HG03108 (cell line): ENCODE measurements at regions not wholly inside any gene's neighbourhood (a gene's known extent, or its start where the extent isn't known, plus 50 kb on each side); places are given as distances from the start of the nearest gene placed in this dataset.
"Not testable (repeated sequence)": the region's sequence is repeated elsewhere in the genome, so short reads cannot be mapped to it uniquely, and the experiment has no call there.

ENCODE experiments used
- ATAC-seq: cut with Tn5 transposase; IDR thresholded peaks from one replicate; pipeline ENCODE4 v1.9.1; 2021; ENCODE audit warnings: moderate library complexity; ENCODE audit not compliant: unreplicated experiment

DNA sequence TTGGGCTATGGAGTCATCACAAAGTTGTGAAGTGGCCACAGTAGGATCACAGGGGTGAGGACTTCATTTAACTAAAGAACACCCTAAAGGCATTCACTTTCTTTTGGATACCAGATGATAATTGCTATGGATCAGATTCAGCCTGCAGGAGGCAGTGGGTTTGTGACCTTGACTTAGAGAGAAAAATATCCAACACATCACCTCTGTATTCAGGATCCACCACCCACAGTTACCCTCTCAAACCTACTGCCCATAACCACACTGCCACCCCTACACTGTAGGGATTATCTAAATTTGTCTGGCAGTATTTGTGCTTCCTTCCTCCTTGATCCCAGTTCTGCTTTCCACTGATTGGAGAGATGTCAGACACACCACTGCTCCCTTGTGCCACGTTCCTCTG is 269.4 kb downstream of the MYCN start:
- ATAC-seq, result no peak

DNA sequence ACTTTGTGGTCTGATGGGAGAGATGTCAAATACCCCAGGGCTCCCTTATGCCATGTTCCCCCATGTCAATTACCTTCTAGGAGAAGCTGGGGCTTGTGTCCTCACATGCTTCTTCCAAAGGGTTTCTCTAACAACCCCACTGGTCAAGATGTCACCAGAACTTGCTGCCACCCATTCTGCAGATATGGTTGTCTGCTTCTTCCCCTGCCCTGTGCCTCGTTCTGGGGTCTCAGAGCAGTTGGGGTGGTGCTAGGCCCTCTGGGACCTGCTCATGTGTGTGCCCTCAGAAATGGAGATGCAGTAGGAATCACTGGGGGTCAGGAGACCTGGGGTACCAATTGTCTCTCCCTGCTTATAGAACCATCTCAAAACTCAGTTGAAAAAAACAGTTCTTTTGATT is 268.6 kb downstream of the MYCN start:
- no peak for ATAC-seq

DNA sequence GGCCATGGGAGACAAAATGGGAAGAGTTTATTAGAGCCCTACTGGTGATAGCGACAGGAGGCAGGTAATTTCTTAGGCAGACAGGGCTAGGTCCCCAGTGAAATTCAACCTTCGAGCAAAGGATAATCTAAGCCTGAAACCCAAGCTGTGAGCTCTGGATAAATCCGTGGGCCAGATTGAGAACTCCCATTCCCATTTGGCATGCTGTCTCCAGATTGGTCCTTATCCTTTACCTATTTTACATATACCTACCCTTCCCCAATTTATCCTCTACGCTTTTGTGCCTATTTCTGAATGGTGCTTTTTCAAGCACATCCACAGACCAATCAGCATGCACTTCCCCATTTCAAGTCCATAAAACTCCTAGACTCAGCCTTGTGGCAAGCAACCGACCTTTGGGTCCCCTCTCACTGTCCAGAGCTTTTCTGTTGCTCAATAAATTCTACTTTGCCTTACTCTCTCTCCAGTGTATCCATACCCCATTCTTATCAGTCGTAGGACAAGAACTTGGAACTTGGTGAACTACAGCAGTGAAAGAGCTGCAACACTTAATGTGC is 268.0 kb downstream of the MYCN start:
- no peak for ATAC-seq

DNA sequence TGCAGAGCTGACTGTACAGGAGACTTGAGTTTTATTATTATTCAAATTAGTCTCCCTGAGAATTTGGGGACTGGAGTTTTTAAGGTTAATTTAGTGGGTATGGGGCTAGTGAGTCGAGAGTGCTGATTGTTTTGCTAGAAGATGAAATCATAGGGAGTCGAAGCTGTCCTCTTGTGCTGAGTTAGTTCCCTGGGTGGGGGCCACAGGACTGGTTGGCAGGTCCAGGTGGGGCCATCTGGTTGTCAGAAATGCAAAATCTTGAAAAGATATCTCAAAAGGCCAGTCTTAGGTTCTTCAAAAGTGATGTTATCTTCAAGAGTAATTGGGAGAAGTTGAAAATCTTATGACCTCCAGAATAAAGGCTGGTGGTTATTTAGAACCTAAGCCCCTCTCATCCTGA is 267.3 kb downstream of the MYCN start:
- no peak for ATAC-seq

DNA sequence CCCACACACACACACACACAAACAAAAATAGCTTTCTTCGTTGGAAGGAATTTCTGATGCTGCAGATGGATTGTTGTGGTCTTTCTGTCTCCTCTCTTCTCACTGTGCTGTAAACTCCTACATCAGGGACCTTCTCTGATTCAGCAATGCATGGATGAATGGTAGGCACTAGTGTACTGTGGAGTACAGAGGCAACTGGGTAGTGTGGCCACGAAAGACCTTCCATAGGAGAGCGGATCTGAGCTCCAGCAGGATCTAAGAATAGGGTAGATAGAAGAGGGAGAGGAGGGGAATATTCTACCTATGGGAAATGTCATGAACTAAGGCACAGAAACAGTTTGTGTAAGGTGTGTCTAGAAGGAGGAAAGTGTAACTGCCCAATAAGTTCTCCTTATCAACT is 266.8 kb downstream of the MYCN start:
- no peak for ATAC-seq

DNA sequence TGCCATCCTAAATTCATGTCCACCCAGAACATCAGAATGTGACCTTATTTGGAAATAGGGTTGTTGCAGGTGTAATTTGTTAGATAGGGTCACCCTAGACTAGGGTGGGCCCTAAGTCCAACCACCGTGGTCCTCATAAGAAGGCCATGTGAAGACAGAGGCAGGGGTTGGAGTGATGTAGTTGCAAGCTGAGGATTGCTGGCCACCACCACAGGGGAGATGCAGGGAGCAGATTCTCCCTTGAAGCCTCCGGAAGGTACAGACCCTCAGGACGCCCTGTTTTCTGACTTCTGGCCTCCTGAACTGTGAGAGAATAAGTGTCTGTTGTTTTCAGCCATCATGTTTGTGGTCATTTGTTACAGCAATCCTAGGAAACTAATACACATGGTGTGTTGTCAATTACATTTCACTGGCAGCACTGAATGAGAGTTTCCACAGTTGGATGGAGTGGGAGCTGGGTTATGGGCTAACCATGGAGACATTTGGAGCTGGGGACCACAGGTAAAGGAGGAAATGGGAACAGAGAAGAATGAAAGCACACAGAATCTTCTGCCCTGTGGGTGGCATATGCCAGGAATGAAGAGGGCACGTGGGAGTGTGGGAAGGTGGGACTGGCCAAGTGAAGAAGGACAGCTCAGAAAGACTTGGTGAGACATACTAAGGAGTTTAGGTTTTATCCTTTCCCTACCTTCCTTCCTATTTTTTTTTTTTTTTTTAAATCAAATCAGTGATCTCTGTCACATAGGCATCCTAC is 266.0 kb downstream of the MYCN start:
- ATAC-seq, result no peak

DNA sequence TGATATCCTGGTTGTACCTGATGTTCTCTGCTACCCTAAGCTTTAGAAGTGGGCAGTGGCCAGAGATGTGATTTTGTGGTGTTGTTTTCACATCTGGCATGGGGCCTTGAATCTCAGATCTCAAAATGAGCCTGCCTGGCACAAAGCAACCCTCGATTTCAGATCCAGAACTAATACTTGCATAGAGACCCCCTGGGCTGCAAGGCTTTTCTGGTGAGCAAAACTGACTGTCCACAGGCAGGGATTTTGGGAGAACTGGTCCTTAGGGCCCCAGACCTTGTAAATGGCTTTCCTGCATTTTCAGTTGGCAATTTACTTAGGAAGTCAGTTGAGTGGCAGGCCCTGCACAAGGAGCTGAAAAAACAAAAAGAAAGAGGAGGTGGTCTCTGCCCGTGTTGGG is 265.3 kb downstream of the MYCN start:
- ATAC-seq, result no peak

DNA sequence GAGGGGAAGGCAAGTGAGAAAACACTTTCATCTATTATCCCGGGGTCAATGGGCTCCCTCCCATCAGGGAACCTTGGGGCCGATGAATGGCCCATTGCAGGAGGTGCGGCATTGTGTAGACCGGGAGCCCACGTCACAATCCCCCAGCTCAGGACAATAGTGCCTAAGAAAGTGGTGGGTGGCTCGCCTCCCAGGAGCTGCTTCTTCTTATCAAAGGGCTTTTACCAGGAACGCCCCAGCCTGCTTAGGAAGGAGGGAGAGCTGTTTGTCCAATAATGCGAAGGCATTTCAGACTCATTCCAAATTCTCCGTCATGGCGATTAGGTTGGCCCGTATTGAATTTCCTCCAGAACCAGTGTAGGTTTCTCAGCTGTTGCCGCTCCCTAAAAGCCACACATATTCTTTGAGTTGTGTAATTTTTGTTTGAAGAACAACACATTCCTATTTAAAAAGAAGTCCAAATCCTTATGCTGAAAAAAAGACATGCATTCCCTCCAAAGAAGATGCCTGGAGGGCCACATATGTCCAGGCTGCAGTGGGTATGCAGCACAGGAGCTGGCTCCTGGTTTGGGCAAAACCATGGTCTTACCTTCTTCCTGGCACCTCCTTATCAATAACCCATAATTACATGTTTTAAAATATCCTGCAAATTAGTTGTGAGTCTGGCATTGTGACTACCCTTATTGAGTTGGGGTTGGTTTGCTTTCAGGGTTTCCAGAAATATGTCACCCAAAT is 264.7 kb downstream of the MYCN start:
- ATAC-seq, result no peak

DNA sequence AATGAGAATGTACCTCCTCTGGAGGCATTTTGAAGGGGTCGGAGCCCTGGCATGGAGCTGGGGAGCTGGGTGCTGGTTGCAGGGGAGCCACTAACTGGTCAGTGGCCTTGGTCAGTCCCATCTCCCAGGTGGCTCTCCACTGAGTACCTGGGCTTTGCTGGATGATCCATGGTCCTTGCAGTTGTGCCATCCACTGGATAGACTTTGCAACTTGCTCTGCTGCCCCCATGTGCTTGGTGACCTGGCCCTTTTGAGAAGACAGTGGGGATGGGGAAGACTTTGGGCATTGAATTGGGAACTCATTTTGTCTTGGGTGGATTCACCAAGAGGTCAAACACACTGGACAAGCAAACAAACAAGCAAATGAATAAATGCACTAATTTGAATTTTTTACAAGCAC is 263.9 kb downstream of the MYCN start:
- ATAC-seq, result no peak

DNA sequence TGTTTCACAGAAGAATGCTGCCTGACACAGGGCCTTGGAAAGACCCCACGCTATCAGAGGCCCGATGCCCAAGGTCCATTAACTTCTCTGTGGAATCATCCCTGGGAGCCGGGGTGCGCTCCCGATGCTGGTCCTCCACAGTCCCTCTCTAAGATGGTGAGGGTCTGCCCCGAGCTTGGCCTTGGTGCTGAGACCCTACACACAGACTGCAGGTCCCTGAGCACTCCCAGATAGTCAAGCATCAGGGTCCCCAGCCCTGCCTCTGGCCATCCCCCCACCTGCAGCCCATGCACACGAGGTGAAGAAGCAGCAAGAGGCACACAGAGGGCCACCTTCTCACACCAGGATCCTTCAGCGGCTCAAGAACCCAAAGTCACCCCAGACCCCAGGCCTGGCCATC is 263.3 kb downstream of the MYCN start:
- no peak for ATAC-seq

DNA sequence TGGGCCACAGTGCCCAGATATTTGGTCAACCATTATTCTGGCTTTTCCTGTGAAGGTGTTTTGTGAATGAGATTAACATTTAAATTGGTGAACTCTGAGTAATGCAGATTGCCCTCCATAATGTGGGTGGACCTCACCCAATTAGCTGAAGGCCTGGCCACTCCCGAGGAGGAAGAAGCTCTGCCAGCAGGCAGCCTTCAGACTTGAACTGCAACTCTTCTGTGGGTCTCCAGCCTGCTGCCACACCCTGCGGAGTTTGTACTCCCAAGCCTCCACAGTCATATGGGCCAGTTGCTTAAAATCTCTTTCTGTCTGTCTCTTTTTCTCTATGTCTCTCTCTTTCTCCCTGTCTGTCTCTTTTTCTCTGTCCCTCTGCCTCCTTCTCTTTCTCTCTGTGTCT is 262.7 kb downstream of the MYCN start:
- ATAC-seq, result no peak

DNA sequence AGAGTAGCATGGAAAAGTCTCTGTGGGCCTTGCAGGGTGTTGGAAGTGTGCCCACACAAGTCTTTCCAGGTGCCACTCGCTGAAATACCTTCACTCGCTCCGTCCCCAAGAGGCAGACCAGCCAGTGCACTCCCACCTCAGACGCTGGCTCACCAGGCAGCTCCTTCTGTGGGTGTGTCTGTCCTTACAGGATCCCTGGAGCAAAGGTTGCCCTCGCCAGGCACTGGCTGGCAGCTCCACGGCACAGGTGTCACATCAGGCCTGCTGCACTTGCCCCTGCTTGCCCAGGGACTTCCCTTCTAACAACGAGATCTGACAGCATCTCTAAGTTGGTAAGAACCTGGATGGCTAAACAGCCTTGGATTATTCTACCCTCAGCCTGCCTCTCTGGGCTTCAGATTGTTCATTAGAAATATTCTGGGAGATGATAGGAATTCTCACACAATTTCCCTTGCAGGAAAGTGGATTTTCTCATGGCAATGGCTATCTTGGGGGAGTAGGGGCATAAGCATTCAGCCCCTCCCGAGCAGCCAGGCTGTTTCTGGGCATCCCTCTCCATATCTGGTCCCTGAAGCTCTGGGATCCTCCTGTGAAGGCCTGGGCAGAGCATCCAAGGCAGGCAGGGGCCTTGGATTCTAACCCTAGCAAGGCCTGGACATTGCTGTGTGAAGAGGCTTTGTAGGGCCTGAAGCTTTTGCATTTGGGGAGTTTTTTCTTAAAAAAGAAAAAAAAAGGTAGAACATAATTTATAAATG is 262.1 kb downstream of the MYCN start:
- no peak for ATAC-seq

DNA sequence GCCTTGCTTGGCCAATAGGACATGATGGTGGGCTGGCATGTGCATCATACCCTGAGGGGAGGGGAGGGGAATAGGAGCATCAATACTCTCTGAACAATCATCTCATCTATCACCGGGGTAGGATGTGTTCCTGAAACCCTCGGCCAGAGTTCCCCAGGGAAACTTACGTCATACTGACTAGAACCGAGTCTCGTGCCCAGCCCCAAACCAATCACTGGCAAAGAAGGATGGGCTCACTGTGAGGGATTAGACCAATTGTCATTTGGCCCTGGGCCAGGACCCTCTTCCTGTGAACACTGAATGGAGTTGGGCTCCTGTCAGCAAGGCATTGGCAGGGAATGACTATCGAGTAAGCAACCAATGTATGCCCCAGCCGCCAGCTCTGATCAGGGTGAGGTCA is 261.5 kb downstream of the MYCN start:
- ATAC-seq, result no peak

DNA sequence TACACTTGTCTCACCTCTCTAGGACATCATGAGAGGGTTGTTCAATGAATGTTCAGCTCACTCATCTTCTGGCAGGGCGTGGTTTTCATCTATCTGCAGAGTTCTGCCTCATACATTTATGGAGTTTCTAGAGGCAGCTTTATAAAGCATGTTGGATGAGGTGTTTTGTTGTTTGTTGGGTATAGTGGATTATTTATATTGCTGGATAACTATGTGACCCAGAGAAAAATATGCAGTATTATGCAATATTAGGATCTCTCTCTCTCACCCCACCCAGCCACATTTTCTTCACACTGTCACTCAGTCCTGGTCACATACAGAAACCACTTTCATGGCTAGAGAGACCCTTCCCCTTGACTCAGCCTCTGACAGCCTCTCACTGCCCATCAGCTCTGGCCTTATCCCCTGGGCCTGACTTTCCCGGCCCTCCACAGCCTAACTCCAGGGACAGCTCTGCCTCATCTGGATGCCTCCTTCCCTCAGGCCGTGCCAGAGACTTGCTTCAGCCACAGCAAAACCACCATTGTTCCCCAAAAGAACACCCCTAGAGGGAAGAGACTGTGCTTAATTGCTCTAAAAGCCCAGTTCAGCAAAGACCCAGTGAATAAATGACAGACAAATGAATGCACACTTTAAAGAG is 260.3 kb downstream of the MYCN start:
- ATAC-seq, result no peak

DNA sequence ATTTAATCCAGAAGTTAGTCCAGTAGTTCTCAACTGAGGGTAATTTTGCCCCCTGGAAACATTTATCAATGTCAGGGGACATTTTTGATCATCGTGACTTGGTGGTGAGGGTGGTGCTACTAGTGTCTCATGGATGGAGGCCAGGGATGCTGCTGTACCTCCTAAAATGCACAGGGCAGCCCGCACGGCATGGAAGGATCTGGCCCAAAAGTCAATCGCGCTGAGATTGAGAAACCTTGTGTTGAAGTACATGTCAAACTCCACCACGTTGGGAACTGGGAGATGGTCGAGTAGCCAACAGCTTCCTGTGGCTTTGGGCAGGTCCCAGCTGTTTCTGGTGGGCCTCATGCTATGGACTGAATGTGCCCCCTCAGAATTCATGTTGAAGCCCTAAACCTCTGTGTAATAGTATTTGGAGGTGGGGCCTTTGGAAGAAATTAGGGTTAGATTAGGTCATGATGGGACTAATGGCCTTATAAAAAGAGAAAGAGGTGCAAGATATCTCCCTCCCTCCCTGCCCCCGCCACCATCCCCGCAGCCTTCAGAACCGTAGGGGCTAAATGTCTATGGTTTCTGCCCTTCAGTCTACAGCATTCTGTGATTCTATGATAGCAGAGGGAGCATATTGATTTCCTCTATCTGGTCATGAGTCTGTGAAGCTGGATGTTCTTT is 259.7 kb downstream of the MYCN start:
- ATAC-seq, result no peak

DNA sequence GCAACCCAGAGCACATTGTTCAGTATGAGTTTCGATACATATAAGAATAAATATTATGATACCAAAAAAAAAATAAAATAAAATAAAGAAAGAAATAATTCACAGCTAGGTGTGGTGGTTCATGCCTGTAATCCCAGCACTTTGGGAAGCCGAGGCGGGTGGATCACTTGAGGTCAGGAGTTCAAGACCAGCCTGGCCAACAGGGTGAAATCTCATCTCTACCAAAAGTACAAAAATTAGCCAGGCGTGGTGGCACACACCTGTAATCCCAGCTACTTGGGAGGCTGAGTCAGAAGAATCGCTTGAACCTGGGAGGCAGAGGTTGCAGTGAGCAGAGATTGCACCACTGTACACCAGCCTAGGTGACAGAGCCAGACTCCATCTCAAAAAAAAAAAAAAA is 258.9 kb downstream of the MYCN start:
- not testable (repeated sequence) for ATAC-seq

DNA sequence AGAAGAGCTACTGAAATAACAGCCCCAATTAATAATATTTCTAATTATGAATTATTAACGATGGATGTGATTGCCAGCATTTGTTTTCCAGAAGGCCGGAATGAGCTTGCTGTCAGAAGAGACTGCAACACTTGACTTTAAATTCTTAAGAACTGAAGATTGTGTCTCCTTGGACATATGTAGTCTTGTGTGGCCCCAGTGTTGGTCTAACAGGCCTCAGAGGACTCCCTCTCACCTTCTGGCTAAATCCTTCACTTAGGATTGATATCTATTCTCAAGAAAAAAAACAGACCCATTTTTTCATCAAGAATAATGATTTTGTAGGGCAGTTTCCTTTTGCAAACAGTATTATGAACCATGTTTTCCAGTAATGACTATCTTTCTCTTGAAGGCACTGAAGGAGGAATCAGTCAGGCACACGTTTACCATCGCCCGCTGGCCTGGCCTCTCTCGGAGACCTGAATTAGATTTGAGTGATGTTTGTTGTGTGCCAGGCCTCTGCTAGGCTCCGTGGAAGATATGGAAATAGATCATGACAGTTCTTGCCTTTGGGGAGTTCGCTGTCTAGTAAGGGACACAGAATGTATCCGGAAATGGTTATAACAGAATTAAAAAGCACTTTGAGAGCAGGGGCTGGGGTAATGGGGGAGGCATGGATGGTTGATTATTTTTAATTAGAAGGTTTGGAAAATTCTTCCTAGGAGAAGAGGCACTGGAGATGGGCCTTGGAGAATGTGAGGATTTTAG is 258.0 kb downstream of the MYCN start:
- ATAC-seq, result no peak

DNA sequence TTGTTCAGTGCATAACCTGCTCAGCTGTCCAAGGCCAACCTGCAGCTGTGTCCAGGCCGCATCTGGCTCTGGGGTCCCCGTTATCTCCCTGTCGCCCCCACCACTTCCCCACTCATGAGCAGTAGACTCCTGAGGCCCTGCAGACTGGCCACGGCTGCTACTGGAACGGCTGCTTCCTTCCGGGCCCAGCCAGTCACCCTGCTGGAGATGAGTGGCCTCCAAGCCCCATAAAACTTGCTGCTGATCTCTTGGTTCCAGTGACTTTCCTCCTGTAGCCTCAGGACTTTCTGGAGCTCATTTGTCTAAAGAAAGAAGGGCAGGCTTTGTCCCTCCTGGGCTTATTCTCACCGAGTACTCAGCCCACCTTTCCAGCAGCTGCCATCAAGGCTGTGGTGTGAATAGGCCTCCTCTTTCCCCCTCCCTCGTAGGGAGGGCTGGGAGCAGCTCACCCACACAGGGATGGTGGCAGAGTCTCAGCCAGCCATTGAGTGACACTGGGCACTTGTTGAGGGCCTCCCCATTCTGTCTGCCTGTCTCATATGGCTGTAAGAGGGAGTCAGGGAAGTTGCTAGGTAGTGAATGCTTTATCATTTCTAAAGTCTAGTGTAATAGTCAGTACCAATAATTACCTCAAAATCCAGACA is 257.3 kb downstream of the MYCN start:
- no peak for ATAC-seq

DNA sequence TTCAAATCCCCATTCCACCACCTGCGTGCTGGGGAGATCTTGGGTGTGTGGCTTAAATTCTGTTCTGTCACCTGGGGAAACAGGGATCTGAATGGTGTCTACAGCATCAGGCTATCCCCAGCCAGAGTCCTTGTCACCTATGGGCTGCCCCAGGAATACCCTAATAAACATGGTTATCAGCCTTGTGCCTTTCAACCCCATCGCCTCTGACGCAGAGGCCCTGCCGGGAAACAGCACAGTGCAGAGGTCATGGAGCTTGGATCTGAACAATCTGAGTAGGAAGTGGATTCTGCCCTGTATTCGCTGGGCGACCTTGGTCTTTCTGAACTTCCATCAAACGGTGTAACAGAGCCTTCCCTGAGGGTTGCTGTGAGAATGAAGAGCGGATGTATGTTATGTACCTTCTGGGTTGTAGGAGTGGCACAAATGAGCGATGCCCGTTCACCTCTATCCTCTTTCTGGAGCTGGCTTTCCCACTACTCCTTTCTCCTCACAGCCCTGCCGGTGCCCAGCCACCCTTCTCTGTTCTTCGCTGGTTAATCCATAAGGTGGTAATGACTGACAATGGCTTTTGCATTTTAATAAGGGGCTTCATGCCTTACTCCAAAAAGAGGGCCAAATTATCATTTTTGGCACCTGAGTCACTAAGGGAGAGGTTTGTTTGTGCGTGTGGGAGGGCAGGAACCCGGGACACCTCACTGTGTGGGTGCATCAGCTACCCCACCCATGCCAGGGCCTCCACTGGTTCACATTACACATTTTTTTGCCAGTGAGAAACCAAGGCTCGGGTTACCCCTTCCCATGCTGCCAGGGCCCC is 256.5 kb downstream of the MYCN start:
- ATAC-seq, result no peak
